ENCODE measurements at regions not wholly inside any gene's neighbourhood (a gene's known extent, or its start where the extent isn't known, plus 50 kb on each side); places are given as distances from the start of the nearest gene placed in this dataset.

- Mint-ChIP-seq H3K4me3 (no peak overlapping the region), H3K9me3 (peaks cover 44 to 63% of the 10 kb centered on the region in 2 experiments), H3K27me3 (ENCODE audit: low read depth) (no peaks in the 10 kb centered on the region), H3K4me1 (no peaks in the 10 kb centered on the region), H3K27ac (no peak overlapping the region), H3K36me3 (ENCODE audit: insufficient read depth in 1 of 3, low read depth in 3 of 3) (no peaks in the 10 kb centered on the region)
- H2BK12ac ChIP-seq (ENCODE audit: insufficient read length, low read depth, low read length): no peak overlapping the region
- H3K23me2 ChIP-seq (ENCODE audit: insufficient read length, low read depth, low read length, poor library complexity, severe bottlenecking): no peaks in the 10 kb centered on the region
- no peaks in the 10 kb centered on the region for H3K9me3 ChIP-seq (ENCODE audit: control insufficient read depth, low read depth, low read length)
- H3K4me2 ChIP-seq (ENCODE audit: insufficient read depth, insufficient read length, low read length): no peak overlapping the region
- H2BK120ac ChIP-seq (ENCODE audit: low read depth, low read length, poor library complexity, severe bottlenecking): no peak overlapping the region
- no peak overlapping the region for H3T11ph ChIP-seq (ENCODE audit: low read length)
- H3K27me3 ChIP-seq (ENCODE audit: insufficient read depth, low read length): no peaks in the 10 kb centered on the region
- no peak overlapping the region for H4K91ac ChIP-seq (ENCODE audit: insufficient read length, low read depth, low read length)
- no peak overlapping the region for H3K23ac ChIP-seq (ENCODE audit: insufficient read length, low read depth, low read length)
- no peak overlapping the region for H3K14ac ChIP-seq (ENCODE audit: insufficient read depth, low read length)
- H3K4me1 ChIP-seq (ENCODE audit: insufficient read depth, low read length): no peaks in the 10 kb centered on the region
- H2AFZ ChIP-seq (ENCODE audit: low read length): no peak overlapping the region
- TF ChIP-seq CTCF (conservative IDR thresholded peaks at IDR 0.05): no peak
- H3K4ac ChIP-seq (ENCODE audit: low read depth, low read length): no peak overlapping the region
- no peak overlapping the region for H2AK5ac ChIP-seq (ENCODE audit: insufficient read length, low read length)
- H3K56ac ChIP-seq (ENCODE audit: insufficient read length, low read depth, low read length): no peak overlapping the region
- no peaks in the 10 kb centered on the region for H4K20me1 ChIP-seq (ENCODE audit: control insufficient read depth, insufficient read depth, insufficient read length)
- WGBS (ENCODE audit: extremely low coverage, insufficient read length, low lambda C conversion rate): no CpG with 5 or more reads among the region's 6 CpGs
- H3K9ac ChIP-seq (ENCODE audit: extremely low read depth, insufficient read length, low read length): no peak overlapping the region
- no peak overlapping the region for H4K8ac ChIP-seq (replicated peaks; ENCODE audit: insufficient read length, low read depth, low read length)
- H2BK5ac ChIP-seq (ENCODE audit: insufficient read length, low read length): no peak overlapping the region
- H3K27ac ChIP-seq (ENCODE audit: insufficient read length, low read depth, low read length): no peak overlapping the region
- no peaks in the 10 kb centered on the region for H3K79me2 ChIP-seq (ENCODE audit: insufficient read depth, low read length)
- no peak overlapping the region for H3K18ac ChIP-seq (ENCODE audit: insufficient read length, low read depth, low read length)
- H4K5ac ChIP-seq (ENCODE audit: insufficient read length, low read depth, low read length): no peak overlapping the region
- no peaks in the 10 kb centered on the region for H3K79me1 ChIP-seq (ENCODE audit: insufficient read depth, low read depth, low read length, poor library complexity, severe bottlenecking)
- no peak overlapping the region for H2BK20ac ChIP-seq (ENCODE audit: low read depth, low read length, poor library complexity, severe bottlenecking)
- H2BK15ac ChIP-seq (ENCODE audit: low read depth, low read length): no peak overlapping the region
- DNase-seq: no peak
Observed at GRCh38 chrX:46228389-46228788, 316.8 kb downstream of the ZNF674 start.
